ENCODE measurements at regions not wholly inside any gene's neighbourhood (a gene's known extent, or its start where the extent isn't known, plus 50 kb on each side); places are given as distances from the start of the nearest gene placed in this dataset.

DNA sequence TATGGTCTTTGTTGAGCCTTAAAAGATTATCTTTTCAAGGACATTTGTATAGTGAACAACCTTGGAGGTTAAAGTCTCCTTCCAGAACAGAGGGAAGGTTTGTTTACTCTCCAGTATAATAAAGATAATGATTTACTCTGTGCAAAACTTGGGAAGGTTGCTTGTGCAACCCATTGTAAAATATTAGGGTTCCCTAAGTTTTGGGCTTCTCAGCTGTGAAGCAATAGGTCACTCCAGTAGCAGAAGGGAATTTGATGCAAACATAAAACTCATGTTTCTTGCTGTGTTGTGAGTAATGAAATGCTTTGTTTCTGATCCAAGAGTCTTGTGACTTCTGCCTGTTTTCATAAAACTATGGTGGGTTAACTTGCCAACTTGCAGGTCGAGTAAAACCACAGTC lies 177.5 kb downstream of the SUCNR1 start:
- DNase-seq (ENCODE audit: low read depth): no peak
- Histone ChIP-seq H3K4me3 (ENCODE audit: low read depth, low read length) (no peak overlapping the region), H3K27me3 (ENCODE audit: control insufficient read depth, insufficient read depth, low read length) (no peaks in the 10 kb centered on the region), H3K36me3 (ENCODE audit: control insufficient read depth, insufficient read depth, low read length) (no peaks in the 10 kb centered on the region)
- TF ChIP-seq, protein P1, sequence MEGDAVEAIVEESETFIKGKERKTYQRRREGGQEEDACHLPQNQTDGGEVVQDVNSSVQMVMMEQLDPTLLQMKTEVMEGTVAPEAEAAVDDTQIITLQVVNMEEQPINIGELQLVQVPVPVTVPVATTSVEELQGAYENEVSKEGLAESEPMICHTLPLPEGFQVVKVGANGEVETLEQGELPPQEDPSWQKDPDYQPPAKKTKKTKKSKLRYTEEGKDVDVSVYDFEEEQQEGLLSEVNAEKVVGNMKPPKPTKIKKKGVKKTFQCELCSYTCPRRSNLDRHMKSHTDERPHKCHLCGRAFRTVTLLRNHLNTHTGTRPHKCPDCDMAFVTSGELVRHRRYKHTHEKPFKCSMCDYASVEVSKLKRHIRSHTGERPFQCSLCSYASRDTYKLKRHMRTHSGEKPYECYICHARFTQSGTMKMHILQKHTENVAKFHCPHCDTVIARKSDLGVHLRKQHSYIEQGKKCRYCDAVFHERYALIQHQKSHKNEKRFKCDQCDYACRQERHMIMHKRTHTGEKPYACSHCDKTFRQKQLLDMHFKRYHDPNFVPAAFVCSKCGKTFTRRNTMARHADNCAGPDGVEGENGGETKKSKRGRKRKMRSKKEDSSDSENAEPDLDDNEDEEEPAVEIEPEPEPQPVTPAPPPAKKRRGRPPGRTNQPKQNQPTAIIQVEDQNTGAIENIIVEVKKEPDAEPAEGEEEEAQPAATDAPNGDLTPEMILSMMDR (IDR thresholded peaks at IDR 0.05; ENCODE audit: insufficient read depth, low read depth, low read length): no peak
- ChIA-PET CTCF (no interaction called here), POLR2A (no interaction called here)

GRCh38 chr3:152051501-152052404 lies 178.3 kb downstream of the SUCNR1 start:
- H3K4me3 ChIP-seq (ENCODE audit: low read depth, low read length): no peak overlapping the region
- POLR2A ChIA-PET: interaction anchor here (0.6 kb wide), 1 partner anchor 217 kb away, joined by 5 read pairs; no protein-coding TSS in a partner anchor
- CTCF ChIA-PET: interaction anchor here (1.4 kb wide), 1 partner anchor 20 kb away, joined by 5 read pairs; no protein-coding TSS in a partner anchor
- H3K27me3 ChIP-seq (ENCODE audit: control insufficient read depth, insufficient read depth, low read length): no peaks in the 10 kb centered on the region
- TF ChIP-seq, protein P1 (IDR thresholded peaks at IDR 0.05; ENCODE audit: insufficient read depth, low read depth, low read length): no peak
- peak; percentile 66 for DNase-seq (ENCODE audit: low read depth)
- H3K36me3 ChIP-seq (ENCODE audit: control insufficient read depth, insufficient read depth, low read length): no peaks in the 10 kb centered on the region

- TF ChIP-seq, protein P1 (IDR thresholded peaks at IDR 0.05; ENCODE audit: insufficient read depth, low read depth, low read length): no peak
- ChIA-PET POLR2A (no interaction called here), CTCF (no interaction called here)
- no peak for DNase-seq (ENCODE audit: low read depth)
- no peak overlapping the region for H3K4me3 ChIP-seq (ENCODE audit: low read depth, low read length)
- no peaks in the 10 kb centered on the region for H3K27me3 ChIP-seq (ENCODE audit: control insufficient read depth, insufficient read depth, low read length)
- no peaks in the 10 kb centered on the region for H3K36me3 ChIP-seq (ENCODE audit: control insufficient read depth, insufficient read depth, low read length)
Observed at GRCh38 chr3:152053866-152054265, 180.4 kb downstream of the SUCNR1 start.

DNA sequence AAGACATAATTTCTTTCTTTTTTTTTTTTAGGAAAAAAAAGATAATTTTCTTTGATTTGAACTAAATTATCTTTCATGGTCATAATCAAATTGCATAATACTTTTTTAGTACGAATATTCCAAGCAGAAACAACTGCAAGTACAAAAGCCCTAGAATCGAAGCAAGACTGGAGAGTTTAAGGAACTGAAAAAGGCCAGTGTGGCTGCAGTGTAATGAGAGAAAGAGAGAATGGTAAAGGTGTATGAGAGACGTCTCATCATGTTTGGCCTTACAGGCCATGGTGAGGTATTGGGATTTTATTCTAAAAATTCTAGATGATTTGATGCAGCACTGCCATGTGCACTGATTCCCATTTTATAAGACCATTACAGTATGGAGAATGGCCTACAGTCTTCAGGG lies 180.9 kb downstream of the SUCNR1 start:
- Histone ChIP-seq H3K4me3 (ENCODE audit: low read depth, low read length) (no peak overlapping the region), H3K27me3 (ENCODE audit: control insufficient read depth, insufficient read depth, low read length) (no peaks in the 10 kb centered on the region), H3K36me3 (ENCODE audit: control insufficient read depth, insufficient read depth, low read length) (no peaks in the 10 kb centered on the region)
- ChIA-PET CTCF (no interaction called here), POLR2A (no interaction called here)
- DNase-seq (ENCODE audit: low read depth): no peak
- TF ChIP-seq, protein P1 (IDR thresholded peaks at IDR 0.05; ENCODE audit: insufficient read depth, low read depth, low read length): no peak

DNA sequence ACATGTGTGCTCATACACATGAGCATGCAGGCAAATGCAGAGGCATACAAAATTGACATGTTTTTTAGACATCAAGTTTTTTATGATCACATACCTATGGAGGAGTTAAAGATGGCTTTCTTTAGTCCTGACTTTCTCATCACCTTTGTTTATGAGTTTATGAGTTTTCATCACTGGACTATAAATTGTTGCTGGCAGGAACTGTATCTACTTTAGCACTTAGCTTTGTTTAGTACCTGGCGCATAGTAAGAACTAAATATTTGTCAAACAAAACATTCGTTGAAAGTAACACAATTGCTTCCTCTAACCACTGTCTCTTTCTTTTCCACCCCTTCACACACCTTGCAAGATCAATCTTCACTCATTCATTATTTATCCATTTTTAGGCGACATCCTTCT lies 182.6 kb downstream of the SUCNR1 start:
- no peak for DNase-seq (ENCODE audit: low read depth)
- Histone ChIP-seq H3K36me3 (ENCODE audit: control insufficient read depth, insufficient read depth, low read length) (no peaks in the 10 kb centered on the region), H3K27me3 (ENCODE audit: control insufficient read depth, insufficient read depth, low read length) (no peaks in the 10 kb centered on the region), H3K4me3 (ENCODE audit: low read depth, low read length) (no peak overlapping the region)
- TF ChIP-seq, protein P1 (IDR thresholded peaks at IDR 0.05; ENCODE audit: insufficient read depth, low read depth, low read length): no peak
- CTCF ChIA-PET: no interaction called here
- POLR2A ChIA-PET: no interaction called here

All from BJ (cell line).